IMR-90 (cell line): ENCODE measurements at regions not wholly inside any gene's neighbourhood (a gene's known extent, or its start where the extent isn't known, plus 50 kb on each side); places are given as distances from the start of the nearest gene placed in this dataset.

Experiments used
- ATAC-seq: fragments of 200-7000 bp; cut with Tn5 transposase; 2 replicates; pipeline ENCODE4 v1.9.1; 2020; ENCODE audit warnings: low read depth, mild to moderate bottlenecking, moderate library complexity
- BruUV-seq: library from RNA; stranded (reverse); fragments of 400-500 nt; replicated peaks from 2 replicates; lab custom pipeline; 2021; lab: Mats Ljungman, UMichigan
- CTCF ChIA-PET: fragments of 300-600 bp; formaldehyde crosslinking; extraction: SDS; loops from one replicate; lab custom pipeline; 2021; ENCODE audit warnings: antibody characterized with exemption; lab: Yijun Ruan, JAX
- POLR2A ChIA-PET: fragments of 300-600 bp; sonication (Branson Sonifier 250); formaldehyde crosslinking; loops from one replicate; lab custom pipeline; 2022; ENCODE audit warnings: antibody characterized with exemption; ENCODE audit not compliant: unreplicated experiment; lab: Charles Lee
- DNase-seq: peaks from one replicate; pipeline ENCODE4 v3.0.0; 2013
- H2AFZ ChIP-seq: replicated peaks from 2 replicates; pipeline ENCODE3; 2013; ENCODE audit warnings: low read length, mild to moderate bottlenecking; ENCODE audit not compliant: poor library complexity
- H2AK5ac ChIP-seq: 2 replicates; pipeline ENCODE4 v1.6.1; 2013; ENCODE audit warnings: low read depth, low read length, inconsistent platforms
- H2AK9ac ChIP-seq: replicated peaks from 2 replicates; pipeline ENCODE3; 2013; ENCODE audit warnings: mild to moderate bottlenecking, low read depth, low read length, moderate library complexity; ENCODE audit not compliant: poor library complexity
- H2BK120ac ChIP-seq: 2 replicates; pipeline ENCODE4 v1.6.1; 2013; ENCODE audit warnings: low read depth, low read length, inconsistent platforms
- H2BK15ac ChIP-seq: 3 replicates; pipeline ENCODE4 v1.6.1; 2013; ENCODE audit warnings: low read depth, low read length, inconsistent platforms
- H2BK20ac ChIP-seq: 2 replicates; pipeline ENCODE4 v1.6.1; 2013; ENCODE audit warnings: low read depth, mild to moderate bottlenecking, inconsistent platforms, low read length, moderate library complexity
- H2BK5ac ChIP-seq: 2 replicates; pipeline ENCODE4 v1.6.1; 2013; ENCODE audit warnings: mild to moderate bottlenecking, low read depth, low read length, inconsistent platforms; ENCODE audit not compliant: poor library complexity, severe bottlenecking
- H3K14ac ChIP-seq: replicated peaks from 2 replicates; pipeline ENCODE4 v1.6.1; 2013; ENCODE audit warnings: low read depth, low read length, inconsistent platforms
- H3K18ac ChIP-seq: 2 replicates; pipeline ENCODE4 v1.6.1; 2013; ENCODE audit warnings: low read depth, low read length, control low read depth
- H3K23ac ChIP-seq: 2 replicates; pipeline ENCODE4 v1.6.1; 2013; ENCODE audit warnings: low read depth, low read length, inconsistent platforms
- H3K27ac ChIP-seq: 2 replicates; pipeline ENCODE4 v1.5.1; 2013; ENCODE audit warnings: mild to moderate bottlenecking, control low read depth, low read length; ENCODE audit not compliant: insufficient read depth
- H3K27me3 ChIP-seq: 2 replicates; pipeline ENCODE4 v1.6.1; 2013; ENCODE audit warnings: low read length; ENCODE audit not compliant: control insufficient read depth, insufficient read depth
- H3K36me3 ChIP-seq: 2 replicates; pipeline ENCODE4 v1.6.1; 2013; ENCODE audit warnings: low read length, mixed read lengths; ENCODE audit not compliant: control insufficient read depth, insufficient read depth
- H3K4ac ChIP-seq: 2 replicates; pipeline ENCODE4 v1.6.1; 2013; ENCODE audit warnings: low read depth, low read length, inconsistent platforms
- H3K4me1 ChIP-seq: 2 replicates; pipeline ENCODE4 v1.6.1; 2013; ENCODE audit warnings: low read length, mixed read lengths; ENCODE audit not compliant: control insufficient read depth, insufficient read depth
- H3K4me2 ChIP-seq: 2 replicates; pipeline ENCODE4 v1.6.1; 2013; ENCODE audit warnings: low read depth, mild to moderate bottlenecking, control low read depth, low read length, moderate library complexity
- H3K4me3 ChIP-seq: 2 replicates; pipeline ENCODE4 v1.5.1; 2013; ENCODE audit warnings: low read depth, mild to moderate bottlenecking, control low read depth, low read length, moderate library complexity; ENCODE audit not compliant: insufficient read depth
- H3K56ac ChIP-seq: 2 replicates; pipeline ENCODE4 v1.6.1; 2013; ENCODE audit warnings: low read length, inconsistent platforms; ENCODE audit not compliant: insufficient read depth; ENCODE audit errors: extremely low read depth
- H3K79me1 ChIP-seq, 2 experiments: 2 replicates each; pipeline ENCODE4 v1.6.1; 2013; ENCODE audit warnings: low read length in 2 of 2, inconsistent platforms in 1 of 2, low read depth in 1 of 2
- H3K9ac ChIP-seq: 2 replicates; pipeline ENCODE4 v1.6.1; 2013; ENCODE audit warnings: low read depth, low read length, control low read depth
- H3K9me1 ChIP-seq: 2 replicates; pipeline ENCODE4 v1.6.1; 2013; ENCODE audit warnings: low read length, inconsistent platforms; ENCODE audit not compliant: insufficient read depth
- H3K9me3 ChIP-seq: 2 replicates; pipeline ENCODE4 v1.6.1; 2013; ENCODE audit warnings: low read length; ENCODE audit not compliant: control insufficient read depth, insufficient read depth
- H4K20me1 ChIP-seq: 2 replicates; pipeline ENCODE4 v1.6.1; 2013; ENCODE audit warnings: low read length, inconsistent platforms; ENCODE audit not compliant: insufficient read depth
- H4K5ac ChIP-seq: 2 replicates; pipeline ENCODE4 v1.6.1; 2013; ENCODE audit warnings: mild to moderate bottlenecking, low read depth, low read length, control low read depth
- H4K8ac ChIP-seq, 2 experiments: 2 replicates each; pipeline ENCODE4 v1.6.1; 2013; ENCODE audit warnings: low read depth in 2 of 2, low read length in 2 of 2, control low read depth in 1 of 2, inconsistent platforms in 1 of 2
- H4K91ac ChIP-seq: 2 replicates; pipeline ENCODE4 v1.6.1; 2013; ENCODE audit warnings: low read depth, low read length, inconsistent platforms; ENCODE audit not compliant: insufficient read depth
- BHLHE40 ChIP-seq: fragments of 150-350 bp; IDR thresholded peaks from 2 replicates; pipeline ENCODE4 v1.6.1; 2016; ENCODE audit warnings: mild to moderate bottlenecking, low read depth, low read length
- CEBPB ChIP-seq: IDR thresholded peaks from 2 replicates; pipeline ENCODE4 v1.6.1; 2012; ENCODE audit warnings: low read depth, low read length, improper control_type of control experiment
- CHD1 ChIP-seq: IDR thresholded peaks from 2 replicates; pipeline ENCODE4 v1.6.1; 2012; ENCODE audit warnings: low read depth, low read length, improper control_type of control experiment
- CTCF ChIP-seq: conservative IDR thresholded peaks from 2 replicates; pipeline ENCODE4 v1.5.1; 2012; ENCODE audit warnings: mild to moderate bottlenecking, low read depth, low read length, improper control_type of control experiment
- ELK1 ChIP-seq: fragments of 150-350 bp; IDR thresholded peaks from 2 replicates; pipeline ENCODE4 v1.6.1; 2016; ENCODE audit warnings: low read depth, mild to moderate bottlenecking, low read length, moderate library complexity, borderline replicate concordance
- FOS ChIP-seq: fragments of 150-350 bp; IDR thresholded peaks from 2 replicates; pipeline ENCODE4 v1.6.1; 2016; ENCODE audit warnings: low read depth, low read length
- MAFK ChIP-seq: IDR thresholded peaks from 2 replicates; pipeline ENCODE4 v1.6.1; 2012; ENCODE audit warnings: low read depth, low read length, improper control_type of control experiment
- MAZ ChIP-seq: IDR thresholded peaks from 2 replicates; pipeline ENCODE4 v1.6.1; 2012; ENCODE audit warnings: low read depth, mild to moderate bottlenecking, low read length, improper control_type of control experiment, moderate library complexity, borderline replicate concordance
- MXI1 ChIP-seq: IDR thresholded peaks from 2 replicates; pipeline ENCODE4 v1.6.1; 2012; ENCODE audit warnings: low read depth, mild to moderate bottlenecking, low read length, moderate library complexity, borderline replicate concordance
- NFE2L2 ChIP-seq: fragments of 150-350 bp; IDR thresholded peaks from 2 replicates; pipeline ENCODE4 v1.6.1; 2016; ENCODE audit warnings: low read depth, mild to moderate bottlenecking, low read length
- POLR2A ChIP-seq: IDR thresholded peaks from 2 replicates; pipeline ENCODE4 v1.6.1; 2012; ENCODE audit warnings: mild to moderate bottlenecking, low read depth, low read length
- RAD21 ChIP-seq: IDR thresholded peaks from 2 replicates; pipeline ENCODE4 v1.6.1; 2012; ENCODE audit warnings: low read length, improper control_type of control experiment
- RCOR1 ChIP-seq: IDR thresholded peaks from 2 replicates; pipeline ENCODE4 v1.6.1; 2012; ENCODE audit warnings: mild to moderate bottlenecking, low read length, improper control_type of control experiment; ENCODE audit not compliant: insufficient replicate concordance
- RFX5 ChIP-seq: IDR thresholded peaks from 2 replicates; pipeline ENCODE4 v1.8.0; 2012; ENCODE audit warnings: low read depth, mild to moderate bottlenecking, low read length, moderate library complexity
- SMC3 ChIP-seq: fragments of 150-350 bp; IDR thresholded peaks from 2 replicates; pipeline ENCODE4 v1.6.1; 2016; ENCODE audit warnings: low read depth, mild to moderate bottlenecking, antibody characterized with exemption, low read length, moderate library complexity
- USF2 ChIP-seq: fragments of 150-350 bp; IDR thresholded peaks from 2 replicates; pipeline ENCODE4 v1.6.1; 2017; ENCODE audit warnings: mild to moderate bottlenecking, antibody characterized with exemption, low read length, low read depth
- WGBS, 2 experiments: methylation state at CpG; one replicate each; pipeline versions ENCODE4 v1.1.5 to v1.1.7; 2013; ENCODE audit warnings: missing lambda C conversion rate in 2 of 2; ENCODE audit not compliant: insufficient read length in 1 of 2; ENCODE audit errors: extremely low coverage in 2 of 2; 5-methylcytosine and 5-hydroxymethylcytosine counted together
- dilution Hi-C: fragments of 300-500 bp; cut with HindIII; formaldehyde crosslinking; loops from one replicate; pipeline ENCODE4 v1.14.3; 2018; ENCODE audit warnings: low sequenced_read_pairs; ENCODE audit not compliant: unreplicated experiment
- in situ Hi-C: fragments of 300-500 bp; cut with MboI; formaldehyde crosslinking; loops from 3 replicates; pipeline ENCODE4 v1.14.3; 2019; ENCODE audit warnings: low sequenced_read_pairs, inconsistent platforms, mixed read lengths
- intact Hi-C: fragments of 100-400 bp; cut with micrococcal nuclease; formaldehyde crosslinking; loops from 2 replicates; pipeline ENCODE4 v1.10.0; 2022

GRCh38 chr16:61415126-61415525 lies 621.1 kb downstream of the CDH8 start:
- Histone ChIP-seq H3K14ac (no peak overlapping the region), H3K9ac (no peak overlapping the region), H3K79me1 (no peaks in the 10 kb centered on the region), H3K4me3 (no peak overlapping the region), H3K4me2 (no peak overlapping the region), H2BK15ac (no peak overlapping the region), H2BK20ac (no peak overlapping the region), H3K4me1 (no peaks in the 10 kb centered on the region), H3K4ac (no peak overlapping the region), H3K27ac (no peak overlapping the region), H3K18ac (no peak overlapping the region), H4K5ac (no peak overlapping the region), H3K56ac (no peak overlapping the region), H2BK120ac (no peak overlapping the region), H3K9me3 (peaks cover 5% of the 10 kb centered on the region), H3K27me3 (no peaks in the 10 kb centered on the region), H4K91ac (no peak overlapping the region), H3K23ac (no peak overlapping the region), H4K20me1 (no peaks in the 10 kb centered on the region), H2AK5ac (no peak overlapping the region), H2AFZ (no peak overlapping the region), H2AK9ac (no peak overlapping the region), H4K8ac (no peak overlapping the region), H3K36me3 (no peaks in the 10 kb centered on the region), H3K9me1 (no peaks in the 10 kb centered on the region), H2BK5ac (no peak overlapping the region)
- intact Hi-C loops = no loop called here
- ATAC-seq (no peak), DNase-seq (no peak)
- CTCF ChIA-PET = no interaction called here
- in situ Hi-C loops = no loop called here
- WGBS, 2 experiments = no CpG with 5 or more reads among the region's 3 CpGs
- dilution Hi-C loops = no loop called here
- BruUV-seq = no TSS peak
- TF ChIP-seq MXI1 (no peak), CEBPB (no peak), NFE2L2 (no peak), SMC3 (no peak), RFX5 (no peak), CHD1 (no peak), BHLHE40 (no peak), POLR2A (no peak), ELK1 (no peak), MAFK (no peak), USF2 (no peak), MAZ (no peak), FOS (no peak), RAD21 (no peak), RCOR1 (no peak), CTCF (no peak)
- POLR2A ChIA-PET = interaction anchor here (0.6 kb wide), 1 partner anchor 55 kb away, joined by 3 read pairs; no protein-coding TSS in a partner anchor
